K562 (cell line): ENCODE measurements at regions not wholly inside any gene's neighbourhood (a gene's known extent, or its start where the extent isn't known, plus 50 kb on each side); places are given as distances from the start of the nearest gene placed in this dataset.

Experiments used
- ASH1L ChIP-seq: fragments of 450-650 bp; IDR thresholded peaks from 2 replicates; pipeline ENCODE4 v1.6.1; 2018; ENCODE audit warnings: borderline replicate concordance, mild to moderate bottlenecking, low read depth; ENCODE audit not compliant: partially characterized antibody
- CTCFL ChIP-seq: IDR thresholded peaks from 2 replicates; pipeline ENCODE4 v1.6.1; 2011; ENCODE audit warnings: borderline replicate concordance, low read depth, mild to moderate bottlenecking, moderate library complexity, low read length; ENCODE audit not compliant: insufficient read depth, poor library complexity, severe bottlenecking
- DMBX1 ChIP-seq: fragments of 250-450 bp; sonication (Bioruptor Pico); IDR thresholded peaks from 2 replicates; pipeline ENCODE4 v1.8.0; 2022; ENCODE audit warnings: inconsistent platforms, mild to moderate bottlenecking, moderate library complexity, borderline replicate concordance
- HNRNPUL1 ChIP-seq: fragments of 200-400 bp; formaldehyde crosslinking; IDR thresholded peaks from 2 replicates; pipeline ENCODE4 v1.6.1; 2017; ENCODE audit warnings: low read length
- PURB ChIP-seq: sonication (generic); formaldehyde crosslinking; IDR thresholded peaks from 2 replicates; pipeline ENCODE4 v1.9.0; 2021; ENCODE audit warnings: low read depth, mild to moderate bottlenecking, missing genetic modification reagents
- RAD21 ChIP-seq, 2 experiments: fragments of 250-450 bp in 1 of 2; fragments of 450-650 bp in 1 of 2; sonication (Bioruptor Pico) in 1 of 2; formaldehyde crosslinking in 1 of 2; IDR thresholded peaks in 1 of 2; conservative IDR thresholded peaks in 1 of 2; 2 replicates each; pipeline versions ENCODE4 v1.4.0 to v1.8.0; 2020 to 2022; ENCODE audit warnings: mild to moderate bottlenecking in 2 of 2, moderate library complexity in 1 of 2
- RB1 ChIP-seq: fragments of 450-650 bp; IDR thresholded peaks from 2 replicates; pipeline ENCODE4 v1.6.1; 2017; ENCODE audit warnings: low read depth, mild to moderate bottlenecking
- RERE ChIP-seq: sonication (generic); formaldehyde crosslinking; IDR thresholded peaks from 2 replicates; pipeline ENCODE4 v1.8.0; 2023; ENCODE audit warnings: missing genetic modification reagents, mild to moderate bottlenecking, borderline replicate concordance
- SMC3 ChIP-seq: conservative IDR thresholded peaks from 2 replicates; pipeline ENCODE4 v1.6.1; 2011; ENCODE audit warnings: low read depth, low read length, improper control_type of control experiment; ENCODE audit not compliant: insufficient read depth
- SNRNP70 ChIP-seq: fragments of 200-400 bp; formaldehyde crosslinking; optimal IDR thresholded peaks from 2 replicates; pipeline ENCODE3; 2017; ENCODE audit warnings: low read depth, low read length
- SPI1 ChIP-seq: IDR thresholded peaks from 2 replicates; pipeline ENCODE4 v1.6.1; 2011; ENCODE audit warnings: low read depth, low read length, control low read depth, borderline replicate concordance
- ZBTB1 ChIP-seq: sonication (generic); formaldehyde crosslinking; IDR thresholded peaks from 2 replicates; pipeline ENCODE4 v1.8.1; 2023; ENCODE audit warnings: missing genetic modification reagents, low read depth, mild to moderate bottlenecking, borderline replicate concordance
- ZNF174 ChIP-seq: fragments of 250-450 bp; sonication (Bioruptor Pico); IDR thresholded peaks from 2 replicates; pipeline ENCODE4 v1.4.0; 2020; ENCODE audit warnings: mild to moderate bottlenecking

DNA sequence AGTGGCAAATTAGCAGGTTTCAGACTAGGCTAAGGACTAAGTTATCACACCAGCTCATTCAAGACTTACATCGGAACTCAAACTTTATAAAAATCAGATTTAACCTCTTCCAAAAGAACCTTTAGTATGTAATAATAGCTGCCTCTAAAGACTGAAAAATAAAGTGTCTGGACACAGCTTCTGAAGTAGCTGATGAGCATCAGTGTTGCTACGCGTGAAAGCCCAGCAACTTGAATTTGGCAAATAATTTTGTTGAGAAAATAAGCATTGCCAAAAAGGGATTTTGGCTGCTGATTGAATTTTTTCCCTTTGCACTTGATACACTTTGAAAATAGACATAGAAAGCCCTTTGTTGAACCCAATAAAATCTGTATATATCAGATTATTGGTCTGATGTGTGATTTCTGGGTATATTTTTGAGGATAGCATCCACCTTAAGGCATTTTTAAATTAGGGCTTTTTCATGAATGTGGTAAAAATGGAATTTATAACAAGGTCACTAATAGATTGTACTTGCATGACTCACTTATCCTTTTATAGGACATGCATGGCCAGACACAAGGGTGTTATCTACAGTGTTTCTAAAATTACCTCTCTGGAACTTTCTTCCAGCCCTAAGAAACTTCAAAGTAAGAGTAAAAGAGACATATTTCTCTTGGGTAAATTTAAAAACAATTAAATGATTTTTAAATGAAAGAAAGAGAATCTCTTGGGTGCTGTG lies 350.4 kb downstream of the TENT5A start (continued):
- TF ChIP-seq CTCFL (no peak), DMBX1 (CRISPR knock-in tag) (no peak), ZNF174 (CRISPR knock-in tag) (no peak), SPI1 (no peak), HNRNPUL1 (no peak), RERE (CRISPR knock-in tag) (no peak), ZBTB1 (CRISPR knock-in tag) (no peak), RAD21 (CRISPR knock-in tag; conservative IDR thresholded peaks at IDR 0.05 in 1 of 2, IDR thresholded peaks at IDR 0.05 in 1 of 2) (no peak), ASH1L (no peak), PURB (CRISPR knock-in tag) (no peak), SNRNP70 (no peak), RB1 (no peak), SMC3 (no peak)
